GM10266 (cell line): ENCODE measurements at regions not wholly inside any gene's neighbourhood (a gene's known extent, or its start where the extent isn't known, plus 50 kb on each side); places are given as distances from the start of the nearest gene placed in this dataset.

Experiments
- DNase-seq: peaks from one replicate; pipeline ENCODE4 v3.0.0; 2012; ENCODE audit errors: extremely low spot score
- CTCF ChIP-seq: IDR thresholded peaks from 2 replicates; pipeline ENCODE4 v1.5.1; 2012; ENCODE audit warnings: mild to moderate bottlenecking, low read depth; ENCODE audit not compliant: control insufficient read depth, insufficient read depth; ENCODE audit errors: missing control alignments

DNA sequence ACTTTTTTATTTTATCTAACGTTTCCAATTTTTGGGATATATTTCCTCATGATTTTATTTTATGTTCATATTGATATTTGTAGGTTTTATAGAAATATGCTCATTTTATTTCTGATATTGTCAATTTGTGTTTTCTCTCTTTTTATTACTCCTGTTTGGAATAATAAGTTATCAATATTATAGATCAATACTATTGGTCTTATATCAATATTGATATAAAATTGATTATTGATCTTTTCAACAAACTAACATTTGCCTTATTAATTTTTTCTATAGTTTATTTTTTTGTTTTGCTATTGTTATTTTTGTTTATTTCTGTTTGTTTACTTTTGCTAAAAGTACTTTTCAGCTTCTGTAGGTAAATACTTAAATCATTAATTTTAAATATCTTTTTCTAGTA is 90.8 kb upstream of the CNTN6 start:
- TF ChIP-seq CTCF = no peak
- DNase-seq = no peak

DNA sequence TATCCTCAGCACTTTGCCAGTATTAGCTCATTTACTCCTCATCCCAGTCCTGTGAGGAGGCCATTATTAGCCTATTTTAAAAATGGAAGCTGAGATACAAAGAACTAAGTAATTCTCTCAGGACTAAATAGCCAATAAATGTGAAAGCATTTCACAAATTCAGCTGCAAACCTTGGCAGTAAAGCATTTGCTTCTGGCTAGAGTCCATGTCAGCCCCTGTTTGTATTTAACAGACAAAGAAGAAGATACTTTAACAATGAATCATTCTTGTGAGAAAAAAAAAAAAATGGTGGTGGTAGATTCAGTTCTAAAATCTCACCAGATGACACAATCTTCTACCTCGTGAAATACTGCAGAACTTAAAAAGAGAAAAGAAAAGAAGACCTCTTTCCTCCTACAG is 85.0 kb upstream of the CNTN6 start:
- no peak for DNase-seq
- no peak for TF ChIP-seq CTCF

- DNase-seq = no peak
These were observed 82.6 kb upstream of the CNTN6 start for GRCh38 chr3:1010228-1010627.

GRCh38 chr3:1015826-1016225 is 77.0 kb upstream of the CNTN6 start:
- DNase-seq = no peak
- no peak for TF ChIP-seq CTCF

More at GRCh38 chr3:1010228-1010627, 82.6 kb upstream of the CNTN6 start:
- no peak for TF ChIP-seq CTCF

- no peak for DNase-seq
- TF ChIP-seq CTCF = no peak
These were observed 75.0 kb upstream of the CNTN6 start for GRCh38 chr3:1017870-1018269.

GRCh38 chr3:1019157-1019556 is 73.7 kb upstream of the CNTN6 start:
- no peak for DNase-seq
- TF ChIP-seq CTCF = no peak

DNA sequence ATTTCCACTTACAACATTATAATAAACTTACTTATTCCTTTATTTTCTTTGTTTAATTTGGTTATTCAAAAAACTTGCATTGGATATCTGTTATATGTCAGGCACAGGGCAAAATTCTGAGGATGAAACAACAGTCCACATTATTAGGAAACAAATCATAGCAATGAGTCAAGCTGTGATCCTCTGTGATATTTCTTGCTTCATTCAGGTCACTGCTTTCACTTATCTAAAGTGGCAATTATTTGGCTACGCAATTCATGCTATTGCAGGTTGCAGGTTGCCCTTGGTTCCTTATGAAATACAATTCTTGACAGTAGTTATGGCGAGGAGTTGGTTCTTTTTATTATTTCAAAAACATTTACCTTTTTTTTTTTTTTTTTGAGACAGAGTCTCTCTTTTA is 66.4 kb upstream of the CNTN6 start:
- DNase-seq = no peak
- no peak for TF ChIP-seq CTCF
